KMS-11 (cell line): ENCODE measurements at regions not wholly inside any gene's neighbourhood (a gene's known extent, or its start where the extent isn't known, plus 50 kb on each side); places are given as distances from the start of the nearest gene placed in this dataset.
A peak's percentile ranks its signal among the peaks of the same experiment; 100 is the strongest.

Source experiments
- H2AFZ ChIP-seq: fragments of 200-600 bp; sonication (generic); 2 replicates; pipeline ENCODE4 v1.6.1; 2016; ENCODE audit warnings: antibody characterized with exemption, mixed run types, low read depth
- H3K27ac ChIP-seq: fragments of 200-600 bp; sonication (generic); 2 replicates; pipeline ENCODE4 v1.6.1; 2016; ENCODE audit warnings: mild to moderate bottlenecking, mixed run types
- H3K27me3 ChIP-seq: fragments of 200-600 bp; sonication (generic); 2 replicates; pipeline ENCODE4 v1.6.1; 2017; ENCODE audit warnings: mild to moderate bottlenecking, low read depth, mixed run types, moderate library complexity; ENCODE audit not compliant: insufficient read depth
- H3K36me3 ChIP-seq: fragments of 200-600 bp; sonication (generic); 2 replicates; pipeline ENCODE4 v1.6.1; 2017; ENCODE audit warnings: mild to moderate bottlenecking, mixed run types; ENCODE audit not compliant: insufficient read depth
- H3K4me1 ChIP-seq: fragments of 200-600 bp; sonication (generic); 2 replicates; pipeline ENCODE4 v1.6.1; 2016; ENCODE audit warnings: mild to moderate bottlenecking, low read depth, mixed run types; ENCODE audit not compliant: poor library complexity, severe bottlenecking
- H3K4me2 ChIP-seq: fragments of 200-600 bp; sonication (generic); 2 replicates; pipeline ENCODE4 v1.7.0; 2016; ENCODE audit warnings: mild to moderate bottlenecking, mixed run types
- H3K4me3 ChIP-seq: fragments of 200-600 bp; sonication (generic); IDR thresholded peaks from 2 replicates; pipeline ENCODE4 v1.6.1; 2017; ENCODE audit warnings: low read depth, low read length, mixed read lengths; ENCODE audit not compliant: insufficient read depth
- H3K79me2 ChIP-seq: fragments of 200-600 bp; sonication (generic); 2 replicates; pipeline ENCODE4 v1.6.1; 2016; ENCODE audit warnings: low read depth, mixed run types; ENCODE audit not compliant: insufficient read depth
- H3K9ac ChIP-seq: fragments of 200-600 bp; sonication (generic); 2 replicates; pipeline ENCODE4 v1.6.1; 2016; ENCODE audit warnings: mild to moderate bottlenecking, mixed run types
- H4K20me1 ChIP-seq: fragments of 200-600 bp; sonication (generic); 2 replicates; pipeline ENCODE4 v1.6.1; 2016; ENCODE audit warnings: mild to moderate bottlenecking, mixed run types; ENCODE audit not compliant: insufficient read depth
- CTCF ChIP-seq: fragments of 200-600 bp; sonication (generic); conservative IDR thresholded peaks from 2 replicates; pipeline ENCODE4 v1.6.1; 2017; ENCODE audit warnings: low read depth, mild to moderate bottlenecking, antibody characterized with exemption, low read length, moderate library complexity, mixed read lengths

GRCh38 chr1:70672442-70672888, 261.4 kb downstream of the CTH start:
- Histone ChIP-seq H3K9ac (no peak overlapping the region), H3K4me2 (no peak overlapping the region), H3K27ac (no peak overlapping the region), H4K20me1 (no peaks in the 10 kb centered on the region), H3K27me3 (no peaks in the 10 kb centered on the region), H2AFZ (no peak overlapping the region), H3K36me3 (no peaks in the 10 kb centered on the region), H3K79me2 (no peaks in the 10 kb centered on the region), H3K4me3 (no peak overlapping the region), H3K4me1 (no peaks in the 10 kb centered on the region)
- TF ChIP-seq CTCF = no peak

- H3K4me2 ChIP-seq = no peak overlapping the region
- H2AFZ ChIP-seq = no peak overlapping the region
- no peaks in the 10 kb centered on the region for H3K36me3 ChIP-seq
- H4K20me1 ChIP-seq = no peaks in the 10 kb centered on the region
- no peak overlapping the region for H3K27ac ChIP-seq
- H3K27me3 ChIP-seq = no peaks in the 10 kb centered on the region
- no peak overlapping the region for H3K4me3 ChIP-seq
- H3K4me1 ChIP-seq = no peaks in the 10 kb centered on the region
- no peak for TF ChIP-seq CTCF
- no peaks in the 10 kb centered on the region for H3K79me2 ChIP-seq
- H3K9ac ChIP-seq = no peak overlapping the region
These were observed 264.0 kb downstream of the CTH start for GRCh38 chr1:70674941-70675685.

- no peaks in the 10 kb centered on the region for H3K27me3 ChIP-seq
- no peak overlapping the region for H2AFZ ChIP-seq
- no peak overlapping the region for H3K4me3 ChIP-seq
- H4K20me1 ChIP-seq = no peaks in the 10 kb centered on the region
- no peak overlapping the region for H3K4me2 ChIP-seq
- no peak overlapping the region for H3K9ac ChIP-seq
- TF ChIP-seq CTCF = no peak
- no peaks in the 10 kb centered on the region for H3K36me3 ChIP-seq
- H3K27ac ChIP-seq = no peak overlapping the region
- H3K79me2 ChIP-seq = no peaks in the 10 kb centered on the region
- H3K4me1 ChIP-seq = no peaks in the 10 kb centered on the region
These were observed 264.7 kb downstream of the CTH start for GRCh38 chr1:70675737-70676156.

- Histone ChIP-seq H3K4me2 (no peak overlapping the region), H3K36me3 (no peaks in the 10 kb centered on the region), H2AFZ (no peak overlapping the region), H4K20me1 (no peaks in the 10 kb centered on the region), H3K79me2 (no peaks in the 10 kb centered on the region), H3K4me1 (no peaks in the 10 kb centered on the region), H3K9ac (no peak overlapping the region), H3K27me3 (no peaks in the 10 kb centered on the region), H3K27ac (no peak overlapping the region), H3K4me3 (no peak overlapping the region)
- peak; percentile 79 for TF ChIP-seq CTCF
These were observed 274.5 kb downstream of the CTH start for GRCh38 chr1:70685300-70686286.
